Stimulated activated naive CD4-positive, alpha-beta T cell (primary cell): ENCODE measurements at regions not wholly inside any gene's neighbourhood (a gene's known extent, or its start where the extent isn't known, plus 50 kb on each side); places are given as distances from the start of the nearest gene placed in this dataset.

ENCODE experiments used
- DNase-seq, 6 experiments: peaks; one replicate each; lab custom pipeline; 2025; lab: John Stamatoyannopoulos, UW

DNA sequence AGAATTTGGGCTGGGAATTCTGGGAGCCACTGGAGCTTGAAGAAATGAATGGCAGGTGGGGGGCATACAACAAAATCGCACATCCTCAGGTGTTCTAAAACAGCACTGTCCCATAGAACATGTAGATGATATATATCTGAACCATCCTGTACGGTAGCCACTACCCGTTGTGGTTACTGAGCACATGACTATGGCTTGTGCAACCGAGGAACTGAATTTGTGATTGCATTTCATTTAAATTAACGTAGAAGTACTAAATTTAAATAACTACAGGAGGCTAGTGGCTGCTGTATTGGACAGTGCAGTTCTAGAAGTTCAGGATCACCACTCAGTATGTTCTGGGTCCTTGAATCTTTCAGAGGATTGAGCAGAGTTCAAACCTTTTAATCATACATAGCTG, 172.4 kb downstream of the PHETA1 start:
- DNase-seq, result no peak

DNA sequence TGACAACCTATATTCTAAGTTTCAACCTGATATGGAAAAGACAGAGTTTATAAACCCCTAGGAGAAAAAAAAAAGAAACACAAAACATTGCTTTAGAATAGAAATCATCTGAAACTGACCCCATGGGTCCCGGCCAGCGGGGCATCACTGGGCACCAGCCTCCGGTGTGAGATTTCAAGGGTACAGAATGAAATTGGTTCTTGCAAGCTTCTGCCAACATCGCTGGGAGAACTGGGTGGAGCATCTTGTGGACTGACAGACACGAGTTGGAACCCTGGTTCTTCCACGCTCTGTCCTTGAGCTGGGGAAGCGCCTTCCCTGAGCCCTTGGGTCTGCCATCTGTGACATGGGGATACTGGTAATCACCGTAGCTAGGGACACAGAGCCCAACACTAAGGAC, 173.6 kb downstream of the PHETA1 start:
- no peak for DNase-seq

- no peak for DNase-seq
Measured at GRCh38 chr12:111194703-111195051, 174.2 kb downstream of the PHETA1 start.

DNA sequence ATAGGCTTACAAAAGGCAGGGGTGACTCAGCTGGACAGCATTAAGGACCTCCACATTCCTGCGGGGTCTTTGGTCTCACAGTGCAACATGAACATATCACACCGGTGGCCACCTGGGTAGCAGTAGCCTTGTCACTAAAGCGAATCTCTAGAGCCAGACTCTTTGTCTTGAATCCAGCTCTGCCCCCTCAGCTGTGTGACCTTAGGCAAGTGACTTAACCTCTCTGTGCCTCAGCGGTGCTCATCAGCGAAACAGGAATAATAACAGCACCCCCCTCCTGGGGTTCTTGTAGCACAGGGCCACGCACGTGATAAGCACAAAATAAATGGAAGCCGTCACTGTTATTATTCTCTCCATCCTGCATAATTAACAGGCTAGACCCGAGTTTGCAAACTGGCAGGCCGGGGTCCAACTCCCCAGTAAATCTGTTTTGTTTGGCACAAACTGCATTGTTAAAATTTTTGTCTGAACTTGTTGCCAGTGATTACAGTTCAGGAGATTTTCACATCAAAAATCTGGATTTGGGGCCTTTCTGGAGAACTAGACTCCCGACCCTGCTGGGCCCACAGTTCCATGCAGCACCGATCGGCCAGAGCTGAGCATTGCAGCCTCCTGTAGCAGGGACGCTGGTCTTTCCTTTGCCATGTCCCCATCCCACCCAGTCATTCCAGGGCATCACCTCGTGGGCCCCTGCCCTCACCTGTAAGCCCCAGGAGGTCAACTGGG, 174.8 kb downstream of the PHETA1 start:
- no peak for DNase-seq

DNA sequence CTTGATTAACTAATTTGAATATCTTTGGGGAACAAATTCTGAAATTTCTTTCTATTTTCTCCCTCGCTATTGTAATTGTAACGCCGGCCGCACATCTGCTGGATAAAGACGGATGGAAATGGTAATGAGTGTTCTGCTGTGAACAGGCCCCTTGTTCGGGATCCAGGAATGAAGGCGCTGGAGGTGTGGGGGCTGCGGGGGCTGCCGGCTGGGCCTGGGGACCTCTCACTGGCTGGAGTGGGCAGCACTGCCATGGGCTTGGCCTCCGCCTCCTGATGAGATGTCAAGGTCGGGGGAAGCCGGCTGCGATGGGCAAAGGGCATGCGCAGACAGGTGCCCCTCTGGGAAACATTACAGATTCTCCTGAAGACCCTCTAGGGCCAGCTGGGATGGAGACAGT, 175.4 kb downstream of the PHETA1 start:
- no peak for DNase-seq

GRCh38 chr12:111193067-111193466, 175.8 kb downstream of the PHETA1 start:
- DNase-seq, result no peak

DNA sequence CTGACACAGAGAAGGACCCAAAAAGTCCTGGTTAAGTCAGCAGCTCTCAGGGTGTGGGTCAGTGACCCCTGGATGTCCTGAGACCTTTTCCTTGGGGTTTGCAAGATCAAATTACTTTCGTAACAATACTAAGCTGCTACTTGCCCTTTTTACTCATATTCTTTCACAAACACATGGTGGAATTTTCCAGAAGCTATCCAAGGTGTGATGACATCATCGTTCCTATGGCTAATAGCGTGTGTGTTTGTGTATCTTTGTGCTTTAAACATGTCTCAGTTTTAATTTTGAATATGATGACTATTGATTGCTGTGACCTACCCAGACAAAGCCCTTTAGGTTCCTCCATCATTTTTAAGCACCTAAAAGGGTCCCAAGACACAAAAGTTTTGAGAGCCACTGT, 176.2 kb downstream of the PHETA1 start:
- DNase-seq, result no peak

DNA sequence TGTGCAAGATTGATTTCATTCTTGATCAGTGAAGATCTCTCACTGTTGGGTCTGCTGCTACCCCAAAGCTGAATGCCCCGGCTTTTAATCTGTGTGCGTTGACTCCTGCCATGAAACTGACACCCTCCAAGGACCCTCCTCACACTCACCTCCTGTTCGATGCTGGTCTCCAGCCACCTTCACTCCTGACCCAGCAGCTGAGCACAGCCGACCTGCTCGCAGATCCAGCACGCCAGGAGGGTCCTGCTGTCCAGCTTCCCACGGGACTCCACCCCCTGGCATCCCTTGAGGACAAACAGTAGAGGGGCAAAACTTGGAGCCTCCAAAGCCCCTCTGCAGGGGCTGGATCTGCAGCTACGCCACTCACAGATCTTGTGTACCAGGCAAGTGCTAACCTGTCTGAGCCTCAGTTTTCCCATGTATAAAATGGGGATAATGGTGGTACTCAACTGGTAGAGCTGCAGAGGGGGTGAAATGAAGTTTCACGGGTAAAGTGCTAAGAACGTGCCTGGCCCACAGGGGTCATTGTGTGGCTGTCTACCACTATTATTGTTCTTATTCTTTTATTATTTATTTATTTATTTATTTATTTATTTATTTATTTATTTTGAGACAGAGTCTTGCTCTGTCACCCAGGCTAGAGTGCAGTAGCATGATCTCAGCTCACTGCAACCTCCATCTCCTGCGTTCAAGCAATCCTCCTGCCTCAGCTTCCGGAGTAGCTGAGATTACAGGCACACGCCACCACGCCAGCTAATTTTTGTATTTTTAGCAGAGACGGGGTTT, 178.0 kb downstream of the PHETA1 start:
- no peak for DNase-seq

- no peak for DNase-seq
Measured at GRCh38 chr12:111189792-111190191, 179.1 kb downstream of the PHETA1 start.

DNA sequence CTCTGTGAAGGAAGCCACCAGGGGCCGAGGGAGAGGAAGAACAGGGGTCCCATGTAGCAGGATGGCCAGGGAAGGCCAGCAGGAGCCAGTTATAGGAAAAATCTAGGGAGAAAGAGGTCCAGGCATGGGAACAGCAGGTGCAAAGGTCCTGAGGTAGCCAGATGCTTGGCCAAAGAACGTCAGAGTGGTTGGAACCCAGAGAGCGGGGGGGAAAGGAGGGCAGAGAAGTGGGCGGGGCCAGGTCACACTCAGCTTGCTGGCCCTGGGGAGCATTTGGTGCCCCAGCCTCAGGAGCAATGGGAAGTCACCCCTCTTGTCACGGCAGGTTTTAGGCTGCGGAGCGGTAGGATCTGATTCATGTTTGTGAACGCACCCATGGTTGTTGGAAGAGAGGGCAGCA, 180.5 kb downstream of the PHETA1 start:
- DNase-seq, result no peak

DNA sequence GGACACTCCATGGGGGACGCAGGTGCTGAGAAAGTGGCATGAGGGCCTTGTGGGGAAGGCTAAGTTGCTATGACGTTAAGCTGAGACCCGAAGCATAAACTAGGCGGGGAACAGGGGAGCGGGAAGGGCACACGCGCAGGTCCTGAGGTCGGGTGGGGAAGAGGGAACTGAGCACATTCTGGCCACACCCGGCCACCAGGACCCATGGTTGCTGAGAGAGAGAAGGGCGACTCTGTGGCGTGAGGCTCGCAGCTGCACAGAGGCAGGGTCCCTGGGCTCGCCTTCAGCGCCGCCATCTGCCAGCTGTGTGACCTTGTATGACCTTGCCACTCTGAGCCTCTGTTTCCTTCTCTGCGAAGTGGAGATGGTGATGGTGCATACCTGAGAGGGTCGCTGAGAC, 182.5 kb downstream of the PHETA1 start:
- no peak for DNase-seq

DNA sequence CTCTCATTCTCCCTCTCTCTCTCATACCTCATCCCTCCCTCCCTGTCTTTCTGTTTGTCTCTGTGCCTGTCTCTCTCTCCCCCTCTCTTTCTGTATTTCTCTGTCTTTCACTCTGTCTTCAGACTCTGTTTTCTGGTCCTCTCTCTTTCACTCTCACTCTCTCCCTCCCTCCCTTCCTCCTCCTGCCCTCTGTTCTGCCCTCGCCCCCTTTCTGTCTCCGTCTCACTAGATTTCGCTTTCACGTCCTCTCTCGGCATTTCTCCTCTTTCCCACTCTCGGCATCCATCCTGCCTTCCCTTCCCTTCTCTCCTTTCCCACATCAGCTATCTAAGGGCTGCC, 183.0 kb downstream of the PHETA1 start:
- DNase-seq, result no peak

GRCh38 chr12:111185206-111185888, 183.5 kb downstream of the PHETA1 start:
- no peak for DNase-seq

GRCh38 chr12:111184161-111184560, 184.7 kb downstream of the PHETA1 start:
- DNase-seq, result no peak

DNA sequence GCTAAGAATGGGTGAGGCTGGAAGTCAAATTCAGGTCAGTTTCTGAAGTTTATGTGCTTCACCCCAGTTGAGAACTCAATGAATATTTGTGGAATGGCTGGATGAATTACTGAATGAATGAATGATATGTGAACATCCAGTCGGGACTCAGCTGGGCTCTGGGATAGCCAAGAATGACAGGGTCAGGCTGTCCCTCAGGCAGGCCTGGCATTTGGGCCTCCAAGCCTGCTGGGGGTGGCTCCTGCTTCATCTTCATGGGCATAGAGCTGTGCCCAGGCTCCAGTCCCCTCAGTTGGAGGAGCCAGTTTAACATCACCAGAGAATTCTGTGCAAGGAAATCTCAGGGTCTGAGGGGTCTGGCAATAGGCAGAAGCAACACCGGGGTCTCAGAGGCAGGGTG, 185.8 kb downstream of the PHETA1 start:
- DNase-seq, result no peak

GRCh38 chr12:111182382-111182781, 186.5 kb downstream of the PHETA1 start:
- DNase-seq, result no peak

DNA sequence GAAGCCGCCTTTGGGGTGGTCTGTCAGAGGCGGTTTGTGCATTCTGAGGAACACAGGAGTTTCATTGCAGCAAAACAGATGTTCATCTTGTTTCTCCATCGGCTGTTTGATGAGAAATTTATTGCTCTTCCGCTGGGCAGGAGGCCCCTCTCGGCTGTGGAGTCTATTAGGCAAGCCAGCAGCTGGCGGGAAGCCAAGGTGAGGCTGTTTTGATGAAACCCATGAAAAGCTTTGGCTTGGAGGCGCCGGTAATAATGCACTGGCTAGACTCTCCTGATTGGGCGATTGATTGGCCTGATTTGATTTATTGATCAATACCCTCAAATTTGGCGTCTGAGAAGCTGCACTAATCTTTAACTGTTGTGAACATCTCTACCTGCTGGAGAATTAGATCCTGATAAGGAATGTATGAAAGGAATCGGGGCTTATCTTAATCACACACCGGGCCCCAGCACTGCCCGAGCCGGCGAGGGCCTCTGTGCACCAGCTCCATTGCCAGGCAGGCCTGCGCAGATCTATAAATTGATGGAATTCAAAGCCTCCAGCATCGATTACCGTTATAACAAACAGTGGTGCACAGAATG, 187.7 kb downstream of the PHETA1 start:
- no peak for DNase-seq

DNA sequence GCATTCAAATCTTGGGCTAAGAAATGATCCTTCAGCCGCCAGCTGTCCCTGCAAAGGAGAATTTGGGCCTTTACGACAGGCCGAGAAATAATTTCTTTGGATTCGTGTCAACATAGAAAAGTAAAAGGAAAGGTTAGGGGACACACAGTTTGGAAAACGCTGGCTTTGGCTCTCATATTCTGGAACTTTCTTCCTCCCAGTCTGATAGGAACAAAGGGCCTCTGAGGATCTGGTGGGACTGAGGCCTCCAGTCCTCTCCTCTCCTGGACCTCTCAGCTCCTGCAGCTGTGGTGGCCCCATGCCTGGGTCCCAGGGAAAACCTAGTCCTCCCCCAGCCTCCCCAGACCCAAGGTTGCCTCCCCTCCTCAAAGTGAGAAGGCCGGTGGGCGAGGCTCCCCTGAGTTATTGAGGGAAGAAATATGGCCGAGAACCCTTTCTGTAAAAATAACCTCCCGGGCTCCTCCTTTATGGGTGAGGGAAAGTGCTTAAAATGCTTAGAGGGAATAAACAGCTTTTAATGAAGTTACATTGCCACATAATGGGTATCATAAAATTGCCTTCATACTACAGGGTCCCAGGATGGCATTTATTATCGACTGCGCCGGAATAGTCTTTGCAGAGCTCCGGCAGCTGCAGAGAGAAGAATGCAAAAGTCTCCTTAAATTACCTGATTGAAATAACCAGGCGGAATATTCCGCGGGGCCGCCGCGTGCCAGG, 188.3 kb downstream of the PHETA1 start:
- DNase-seq, result no peak

- DNase-seq, result no peak
Measured at GRCh38 chr12:111178181-111179081, 190.5 kb downstream of the PHETA1 start.

DNA sequence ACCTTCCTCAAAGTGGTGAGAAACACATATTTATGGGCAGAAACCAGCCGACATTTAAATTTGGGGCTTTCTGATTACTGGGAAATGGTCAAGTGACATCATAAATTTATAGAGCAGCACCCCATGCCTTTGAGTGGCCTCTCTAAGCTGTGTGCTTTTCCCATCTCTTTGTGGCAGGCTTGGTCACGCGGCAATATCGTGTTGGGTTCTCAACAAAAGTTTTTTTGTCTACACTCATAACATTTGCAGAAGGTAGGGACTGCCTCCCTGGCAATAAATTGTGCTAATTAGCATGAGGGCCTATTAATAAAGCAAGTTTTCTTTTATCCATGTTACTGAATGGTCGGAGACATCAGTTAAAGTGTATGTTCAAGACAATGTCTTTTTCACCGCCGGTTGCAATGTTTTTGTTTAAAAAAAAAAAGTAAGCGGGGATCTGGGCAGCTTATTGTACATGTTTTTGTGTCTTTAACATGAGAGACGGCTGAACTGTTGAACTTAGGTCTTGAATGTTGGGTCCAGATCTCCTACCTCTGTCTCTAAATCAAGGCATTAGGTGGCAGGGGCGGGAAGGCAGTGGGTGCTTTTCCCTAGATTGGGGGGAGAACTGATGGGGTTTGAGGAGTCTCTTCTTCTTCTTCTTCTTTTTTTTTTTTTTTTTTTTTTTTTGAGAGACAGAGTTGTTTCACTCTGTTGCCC, 193.3 kb downstream of the PHETA1 start:
- no peak for DNase-seq

DNA sequence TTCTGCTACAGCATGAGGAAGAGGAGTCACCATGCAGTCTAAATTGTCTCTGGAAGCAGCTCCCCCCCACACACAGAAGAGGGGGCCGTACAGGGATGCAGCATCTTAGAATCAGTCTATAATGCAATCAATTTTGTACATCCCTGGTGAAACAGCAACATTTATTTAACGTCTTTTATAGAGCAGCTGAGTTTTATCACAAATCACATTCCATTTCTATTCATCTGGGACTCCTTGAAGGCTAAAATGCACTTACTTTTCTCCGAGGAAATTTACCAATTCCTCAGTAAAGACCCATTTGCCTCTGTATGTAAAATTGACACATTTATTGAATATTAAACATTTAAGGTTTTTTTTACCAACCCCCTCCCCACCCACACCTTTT, 193.9 kb downstream of the PHETA1 start:
- DNase-seq, result no peak
